MCF 10A (cell line): ENCODE measurements at regions not wholly inside any gene's neighbourhood (a gene's known extent, or its start where the extent isn't known, plus 50 kb on each side); places are given as distances from the start of the nearest gene placed in this dataset.

Experiments
- BruUV-seq: library from RNA; stranded (reverse); fragments of 400-500 nt; replicated peaks from 2 replicates; lab custom pipeline; 2021; lab: Mats Ljungman, UMichigan
- CTCF ChIA-PET: fragments of 300-600 bp; sonication (Branson Sonifier 250); formaldehyde crosslinking; extraction: SDS; loops from one replicate; lab custom pipeline; 2021; ENCODE audit warnings: antibody characterized with exemption, inconsistent platforms; lab: Yijun Ruan, JAX
- POLR2A ChIA-PET: fragments of 300-600, 350-650 bp; sonication (Branson Sonifier 250); formaldehyde crosslinking; extraction: SDS; loops from one replicate; lab custom pipeline; 2020; ENCODE audit warnings: antibody characterized with exemption, inconsistent platforms; lab: Yijun Ruan, JAX
- DNase-seq: peaks from one replicate; pipeline ENCODE4 v3.0.0-alpha.2; 2018; ENCODE audit not compliant: unreplicated experiment
- H3K27ac Mint-ChIP-seq: one replicate; pipeline ENCODE4 v1.8.0; 2022; ENCODE audit warnings: mild to moderate bottlenecking, low read depth, mixed read lengths; ENCODE audit not compliant: unreplicated experiment
- H3K27me3 Mint-ChIP-seq: one replicate; pipeline ENCODE4 v1.8.0; 2022; ENCODE audit warnings: mixed read lengths; ENCODE audit not compliant: insufficient read depth, unreplicated experiment
- H3K36me3 Mint-ChIP-seq: one replicate; pipeline ENCODE4 v1.8.0; 2022; ENCODE audit warnings: mild to moderate bottlenecking, moderate library complexity, mixed read lengths; ENCODE audit not compliant: insufficient read depth, unreplicated experiment
- H3K4me1 Mint-ChIP-seq: one replicate; pipeline ENCODE4 v1.8.0; 2022; ENCODE audit warnings: mixed read lengths; ENCODE audit not compliant: insufficient read depth, unreplicated experiment
- H3K4me3 Mint-ChIP-seq: one replicate; pipeline ENCODE4 v1.8.0; 2022; ENCODE audit warnings: mild to moderate bottlenecking, moderate library complexity, mixed read lengths; ENCODE audit not compliant: unreplicated experiment
- H3K9me3 Mint-ChIP-seq: one replicate; pipeline ENCODE4 v1.8.0; 2022; ENCODE audit warnings: mixed read lengths; ENCODE audit not compliant: unreplicated experiment
- CTCF ChIP-seq: fragments of 200-600 bp; IDR thresholded peaks from one replicate; pipeline ENCODE4 v1.8.0; 2022; ENCODE audit warnings: antibody characterized with exemption, mild to moderate bottlenecking; ENCODE audit not compliant: unreplicated experiment
- intact Hi-C: fragments of 100-400 bp; cut with micrococcal nuclease; formaldehyde crosslinking; loops from 2 replicates; pipeline ENCODE4 v1.14.1; 2022

GRCh38 chr3:174533286-174533685 lies 325.8 kb upstream of the NAALADL2 start:
- ChIA-PET POLR2A (interaction anchor here (0.7 kb wide), 1 partner anchor 18 kb away, joined by 3 read pairs; no protein-coding TSS in a partner anchor), CTCF (interaction anchor here (0.6 to 0.7 kb wide), 2 partner anchors 10 to 368 kb away, joined by 3 to 4 read pairs; no protein-coding TSS in a partner anchor)
- Mint-ChIP-seq H3K27ac (no peak overlapping the region), H3K36me3 (no peaks in the 10 kb centered on the region), H3K9me3 (no peaks in the 10 kb centered on the region), H3K4me3 (no peak overlapping the region), H3K4me1 (peaks cover 10% of the 10 kb centered on the region), H3K27me3 (no peaks in the 10 kb centered on the region)
- peak; percentile 21 for DNase-seq
- no peak for TF ChIP-seq CTCF
- intact Hi-C loops, result no loop called here
- BruUV-seq, result no TSS peak

- ChIA-PET POLR2A (no interaction called here), CTCF (interaction anchor here (0.7 kb wide), 1 partner anchor 406 kb away, joined by 3 read pairs; no protein-coding TSS in a partner anchor)
- no TSS peak for BruUV-seq
- Mint-ChIP-seq H3K27me3 (no peaks in the 10 kb centered on the region), H3K4me1 (peaks cover 10% of the 10 kb centered on the region), H3K9me3 (no peaks in the 10 kb centered on the region), H3K27ac (no peak overlapping the region), H3K4me3 (no peak overlapping the region), H3K36me3 (no peaks in the 10 kb centered on the region)
- DNase-seq, result no peak
- no peak for TF ChIP-seq CTCF
- intact Hi-C loops, result no loop called here
These were observed 322.8 kb upstream of the NAALADL2 start for GRCh38 chr3:174536319-174536718.

DNA sequence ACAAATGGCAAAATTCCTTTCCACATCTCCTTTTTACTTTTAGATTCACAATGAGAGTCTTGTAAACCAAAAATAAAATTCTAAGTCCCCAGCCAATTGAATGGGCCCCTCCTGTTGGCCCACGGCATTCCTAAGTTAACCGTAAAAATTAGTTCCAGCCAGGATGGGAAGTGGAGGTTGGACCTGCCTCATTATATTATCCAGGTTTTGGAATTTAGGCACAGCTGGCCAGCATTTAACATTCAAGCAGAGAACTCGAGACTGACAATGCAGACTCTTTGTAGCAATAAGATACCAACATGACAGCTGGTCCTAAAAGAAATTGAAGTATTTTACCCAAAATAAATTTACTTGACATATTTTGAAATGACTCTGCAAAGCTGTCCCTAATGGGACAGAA lies 321.0 kb upstream of the NAALADL2 start:
- CTCF ChIA-PET, result no interaction called here
- Mint-ChIP-seq H3K9me3 (no peaks in the 10 kb centered on the region), H3K4me1 (peaks cover 4% of the 10 kb centered on the region), H3K36me3 (no peaks in the 10 kb centered on the region), H3K4me3 (no peak overlapping the region), H3K27ac (no peak overlapping the region), H3K27me3 (no peaks in the 10 kb centered on the region)
- BruUV-seq, result no TSS peak
- intact Hi-C loops, result no loop called here
- DNase-seq, result no peak
- TF ChIP-seq CTCF, result no peak
- POLR2A ChIA-PET, result no interaction called here

DNA sequence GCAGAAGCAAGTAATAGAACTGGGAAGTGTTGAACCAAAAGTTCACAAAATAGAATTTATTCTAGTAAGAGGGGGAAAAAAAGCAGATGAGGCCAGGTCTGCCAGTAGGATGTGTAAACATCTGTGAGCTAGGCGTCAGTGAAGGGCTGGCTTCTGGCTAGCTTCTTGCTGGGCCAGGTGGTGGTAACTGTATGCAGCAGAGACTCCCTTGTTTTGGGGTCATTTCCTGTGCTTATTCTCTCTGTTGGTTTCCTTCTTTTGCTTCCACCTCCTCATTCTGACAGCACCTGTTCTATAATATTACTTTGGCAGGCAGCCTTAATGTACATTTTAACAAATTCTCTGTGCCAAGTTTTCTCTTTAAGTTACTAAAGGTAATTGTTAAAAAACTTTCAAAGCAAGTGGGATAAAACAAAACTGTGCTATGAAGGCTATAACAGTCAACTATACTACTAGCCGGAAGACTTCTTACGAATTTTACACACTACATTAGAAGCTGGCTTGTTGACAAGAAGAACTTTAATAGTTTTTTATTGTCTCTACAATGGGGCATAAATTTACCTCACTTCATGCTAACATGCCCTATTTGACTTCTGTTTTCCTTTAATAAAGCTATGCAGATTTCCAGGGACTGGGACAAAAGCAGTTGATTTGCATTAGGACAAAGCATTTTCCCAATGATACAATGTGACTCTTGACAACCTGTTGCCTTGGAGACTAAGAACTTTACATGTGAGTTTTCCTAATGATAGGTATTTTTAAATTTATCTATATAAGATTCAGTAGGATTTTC lies 318.8 kb upstream of the NAALADL2 start:
- TF ChIP-seq CTCF, result no peak
- no peaks in the 10 kb centered on the region for H3K9me3 Mint-ChIP-seq
- ChIA-PET CTCF (no interaction called here), POLR2A (interaction anchor here (0.9 kb wide), 1 partner anchor 11 kb away, joined by 3 read pairs; no protein-coding TSS in a partner anchor)
- no peaks in the 10 kb centered on the region for H3K4me1 Mint-ChIP-seq
- intact Hi-C loops, result no loop called here
- H3K4me3 Mint-ChIP-seq, result no peak overlapping the region
- H3K27me3 Mint-ChIP-seq, result no peaks in the 10 kb centered on the region
- BruUV-seq, result no TSS peak
- no peaks in the 10 kb centered on the region for H3K36me3 Mint-ChIP-seq
- no peak for DNase-seq
- no peak overlapping the region for H3K27ac Mint-ChIP-seq
